PC-9 (cell line): ENCODE measurements at regions not wholly inside any gene's neighbourhood (a gene's known extent, or its start where the extent isn't known, plus 50 kb on each side); places are given as distances from the start of the nearest gene placed in this dataset.

Experiments used
- BruUV-seq: library from RNA; stranded (reverse); fragments of 400-500 nt; replicated peaks from 2 replicates; lab custom pipeline; 2021; lab: Mats Ljungman, UMichigan
- CTCF ChIA-PET: fragments of 300-600 bp; sonication (Branson Sonifier 250); formaldehyde crosslinking; loops from one replicate; lab custom pipeline; 2022; ENCODE audit warnings: antibody characterized with exemption; lab: Charles Lee
- POLR2A ChIA-PET: fragments of 300-600 bp; sonication (Branson Sonifier 250); formaldehyde crosslinking; loops from one replicate; lab custom pipeline; 2022; ENCODE audit warnings: antibody characterized with exemption; ENCODE audit not compliant: unreplicated experiment; lab: Charles Lee
- DNase-seq, 2 experiments: peaks; one replicate each; pipeline versions ENCODE4 v3.0.0 to v3.0.0-alpha.2; 2015 to 2022; ENCODE audit warnings: mixed read lengths in 1 of 2
- H2AFZ ChIP-seq: fragments of 200-600 bp; sonication (generic); 2 replicates; pipeline ENCODE4 v1.8.1; 2017; ENCODE audit warnings: antibody characterized with exemption
- H3F3A ChIP-seq: fragments of 200-600 bp; sonication (generic); 2 replicates; pipeline ENCODE4 v1.8.1; 2017; ENCODE audit warnings: antibody characterized with exemption, mild to moderate bottlenecking, low read depth; ENCODE audit not compliant: insufficient read depth
- H3K27ac ChIP-seq: fragments of 200-600 bp; sonication (generic); 2 replicates; pipeline ENCODE4 v1.6.1; 2016; ENCODE audit warnings: mixed run types
- H3K27me3 ChIP-seq: fragments of 200-600 bp; sonication (generic); 2 replicates; pipeline ENCODE4 v1.6.1; 2016; ENCODE audit warnings: low read depth, mixed run types; ENCODE audit not compliant: insufficient read depth
- H3K36me3 ChIP-seq: fragments of 200-600 bp; sonication (generic); 2 replicates; pipeline ENCODE4 v1.6.1; 2016; ENCODE audit warnings: low read depth, mixed run types
- H3K4me1 ChIP-seq: fragments of 200-600 bp; sonication (generic); replicated peaks from 2 replicates; pipeline ENCODE4 v1.6.1; 2016; ENCODE audit warnings: mixed run types; ENCODE audit not compliant: insufficient read depth
- H3K4me2 ChIP-seq: fragments of 200-600 bp; sonication (generic); 2 replicates; pipeline ENCODE4 v1.6.1; 2017; ENCODE audit warnings: mixed run types
- H3K4me3 ChIP-seq: fragments of 200-600 bp; sonication (generic); 2 replicates; pipeline ENCODE4 v1.6.1; 2016; ENCODE audit warnings: mixed run types
- H3K79me2 ChIP-seq: fragments of 200-600 bp; sonication (generic); 2 replicates; pipeline ENCODE4 v1.6.1; 2017; ENCODE audit warnings: low read depth, mixed run types
- H3K9me2 ChIP-seq: fragments of 200-600 bp; sonication (generic); 2 replicates; pipeline ENCODE4 v1.8.1; 2017; ENCODE audit warnings: mild to moderate bottlenecking; ENCODE audit not compliant: insufficient read depth
- H3K9me3 ChIP-seq: fragments of 200-600 bp; sonication (generic); 2 replicates; pipeline ENCODE4 v1.8.1; 2016; ENCODE audit warnings: low read depth; ENCODE audit not compliant: insufficient read depth
- H4K20me1 ChIP-seq: fragments of 200-600 bp; sonication (generic); 2 replicates; pipeline ENCODE4 v1.8.1; 2017; ENCODE audit not compliant: insufficient read depth
- CTCF ChIP-seq: fragments of 200-600 bp; sonication (generic); conservative IDR thresholded peaks from 2 replicates; pipeline ENCODE4 v1.6.1; 2017; ENCODE audit warnings: mixed run types, antibody characterized with exemption, mild to moderate bottlenecking, moderate library complexity
- EZH2 ChIP-seq: fragments of 200-600 bp; sonication (generic); IDR thresholded peaks from 2 replicates; pipeline ENCODE4 v1.8.0; 2017; ENCODE audit warnings: antibody characterized with exemption, low read depth
- intact Hi-C: fragments of 100-400 bp; cut with micrococcal nuclease; formaldehyde crosslinking; loops from one replicate; pipeline ENCODE4 v1.10.0; 2022; ENCODE audit not compliant: unreplicated experiment

GRCh38 chr11:130769782-130770535, 146.3 kb downstream of the SNX19 start:
- Histone ChIP-seq H3K79me2 (no peaks in the 10 kb centered on the region), H3K4me2 (no peak overlapping the region), H4K20me1 (no peaks in the 10 kb centered on the region)

GRCh38 chr11:130771708-130772107, 144.6 kb downstream of the SNX19 start:
- no peak for DNase-seq
- H3K27me3 ChIP-seq = no peaks in the 10 kb centered on the region
- H3F3A ChIP-seq = peaks cover 4% of the 10 kb centered on the region; the same call in 1 of the 2 replicates
- H3K27ac ChIP-seq = no peak overlapping the region
- no peaks in the 10 kb centered on the region for H4K20me1 ChIP-seq
- no peaks in the 10 kb centered on the region for H3K79me2 ChIP-seq
- peaks cover 31% of the 10 kb centered on the region for H3K4me1 ChIP-seq
- no peak overlapping the region for H2AFZ ChIP-seq
- ChIA-PET POLR2A (no interaction called here), CTCF (no interaction called here)
- H3K9me2 ChIP-seq = no peaks in the 10 kb centered on the region
- TF ChIP-seq EZH2 (no peak), CTCF (no peak)
- H3K36me3 ChIP-seq = no peaks in the 10 kb centered on the region
- no peak overlapping the region for H3K4me3 ChIP-seq
- H3K4me2 ChIP-seq = no peak overlapping the region
- BruUV-seq = no TSS peak
- H3K9me3 ChIP-seq = no peaks in the 10 kb centered on the region
- intact Hi-C loops = loop anchor here (2.0 kb wide), 1 partner anchor 337 kb away; no protein-coding TSS in a partner anchor

More at GRCh38 chr11:130769782-130770535, 146.3 kb downstream of the SNX19 start:
- no peaks in the 10 kb centered on the region for H3K9me3 ChIP-seq
- ChIA-PET CTCF (no interaction called here), POLR2A (no interaction called here)
- intact Hi-C loops = no loop called here
- peaks cover 18% of the 10 kb centered on the region for H3K4me1 ChIP-seq
- H2AFZ ChIP-seq = no peak overlapping the region
- H3F3A ChIP-seq = peaks cover 4% of the 10 kb centered on the region; the same call in 1 of the 2 replicates
- BruUV-seq = no TSS peak
- no peak for TF ChIP-seq CTCF
- TF ChIP-seq EZH2 = no peak
- DNase-seq = no peak
- H3K4me3 ChIP-seq = no peak overlapping the region
- no peaks in the 10 kb centered on the region for H3K9me2 ChIP-seq
- no peaks in the 10 kb centered on the region for H3K36me3 ChIP-seq
- no peak overlapping the region for H3K27ac ChIP-seq
- no peaks in the 10 kb centered on the region for H3K27me3 ChIP-seq

- TF ChIP-seq CTCF (no peak), EZH2 (no peak)
- no peaks in the 10 kb centered on the region for H3K9me2 ChIP-seq
- H3K4me2 ChIP-seq = peak overlapping the region; percentile 27; the same call in 1 of the 2 replicates
- H3K36me3 ChIP-seq = no peaks in the 10 kb centered on the region
- ChIA-PET CTCF (no interaction called here), POLR2A (interaction anchor here (0.6 kb wide), 1 partner anchor 329 kb away, joined by 6 read pairs; no protein-coding TSS in a partner anchor)
- BruUV-seq = no TSS peak
- no peak overlapping the region for H2AFZ ChIP-seq
- no peaks in the 10 kb centered on the region for H4K20me1 ChIP-seq
- H3F3A ChIP-seq = peaks cover 4% of the 10 kb centered on the region; the same call in 1 of the 2 replicates
- H3K4me3 ChIP-seq = no peak overlapping the region
- H3K27me3 ChIP-seq = no peaks in the 10 kb centered on the region
- peak overlapping the region; percentile 3; the same call in 1 of the 2 replicates for H3K27ac ChIP-seq
- peak; percentile 59 to 71 for DNase-seq
- H3K4me1 ChIP-seq = peaks cover 31% of the 10 kb centered on the region
- intact Hi-C loops = loop anchor here (2.0 kb wide), 1 partner anchor 338 kb away; no protein-coding TSS in a partner anchor
- no peaks in the 10 kb centered on the region for H3K9me3 ChIP-seq
- no peaks in the 10 kb centered on the region for H3K79me2 ChIP-seq
Observed at GRCh38 chr11:130772266-130773227, 143.7 kb downstream of the SNX19 start.
